KMS-11 (cell line): ENCODE measurements at regions not wholly inside any gene's neighbourhood (a gene's known extent, or its start where the extent isn't known, plus 50 kb on each side); places are given as distances from the start of the nearest gene placed in this dataset.
"Not testable (repeated sequence)": the region's sequence is repeated elsewhere in the genome, so short reads cannot be mapped to it uniquely, and the experiment has no call there.

ENCODE experiments used
- H2AFZ ChIP-seq: fragments of 200-600 bp; sonication (generic); 2 replicates; pipeline ENCODE4 v1.6.1; 2016; ENCODE audit warnings: antibody characterized with exemption, mixed run types, low read depth
- H3K27ac ChIP-seq: fragments of 200-600 bp; sonication (generic); 2 replicates; pipeline ENCODE4 v1.6.1; 2016; ENCODE audit warnings: mild to moderate bottlenecking, mixed run types
- H3K27me3 ChIP-seq: fragments of 200-600 bp; sonication (generic); 2 replicates; pipeline ENCODE4 v1.6.1; 2017; ENCODE audit warnings: mild to moderate bottlenecking, low read depth, mixed run types, moderate library complexity; ENCODE audit not compliant: insufficient read depth
- H3K36me3 ChIP-seq: fragments of 200-600 bp; sonication (generic); 2 replicates; pipeline ENCODE4 v1.6.1; 2017; ENCODE audit warnings: mild to moderate bottlenecking, mixed run types; ENCODE audit not compliant: insufficient read depth
- H3K4me1 ChIP-seq: fragments of 200-600 bp; sonication (generic); 2 replicates; pipeline ENCODE4 v1.6.1; 2016; ENCODE audit warnings: mild to moderate bottlenecking, low read depth, mixed run types; ENCODE audit not compliant: poor library complexity, severe bottlenecking
- H3K4me2 ChIP-seq: fragments of 200-600 bp; sonication (generic); 2 replicates; pipeline ENCODE4 v1.7.0; 2016; ENCODE audit warnings: mild to moderate bottlenecking, mixed run types
- H3K4me3 ChIP-seq: fragments of 200-600 bp; sonication (generic); IDR thresholded peaks from 2 replicates; pipeline ENCODE4 v1.6.1; 2017; ENCODE audit warnings: low read depth, low read length, mixed read lengths; ENCODE audit not compliant: insufficient read depth
- H3K79me2 ChIP-seq: fragments of 200-600 bp; sonication (generic); 2 replicates; pipeline ENCODE4 v1.6.1; 2016; ENCODE audit warnings: low read depth, mixed run types; ENCODE audit not compliant: insufficient read depth
- H3K9ac ChIP-seq: fragments of 200-600 bp; sonication (generic); 2 replicates; pipeline ENCODE4 v1.6.1; 2016; ENCODE audit warnings: mild to moderate bottlenecking, mixed run types
- H4K20me1 ChIP-seq: fragments of 200-600 bp; sonication (generic); 2 replicates; pipeline ENCODE4 v1.6.1; 2016; ENCODE audit warnings: mild to moderate bottlenecking, mixed run types; ENCODE audit not compliant: insufficient read depth
- CTCF ChIP-seq: fragments of 200-600 bp; sonication (generic); conservative IDR thresholded peaks from 2 replicates; pipeline ENCODE4 v1.6.1; 2017; ENCODE audit warnings: low read depth, mild to moderate bottlenecking, antibody characterized with exemption, low read length, moderate library complexity, mixed read lengths

GRCh38 chr2:114286438-114286837, 156.0 kb upstream of the DPP10 start:
- Histone ChIP-seq H3K4me2 (no peak overlapping the region), H4K20me1 (no peaks in the 10 kb centered on the region), H3K27me3 (no peaks in the 10 kb centered on the region), H3K79me2 (no peaks in the 10 kb centered on the region), H3K9ac (no peak overlapping the region), H3K27ac (no peak overlapping the region), H2AFZ (no peak overlapping the region), H3K4me1 (no peaks in the 10 kb centered on the region), H3K36me3 (no peaks in the 10 kb centered on the region), H3K4me3 (no peak overlapping the region)
- TF ChIP-seq CTCF = no peak

GRCh38 chr2:114293355-114293754, 149.1 kb upstream of the DPP10 start:
- Histone ChIP-seq H3K27me3 (no peaks in the 10 kb centered on the region), H3K79me2 (no peaks in the 10 kb centered on the region), H4K20me1 (no peaks in the 10 kb centered on the region), H3K4me1 (no peaks in the 10 kb centered on the region), H3K27ac (no peak overlapping the region), H2AFZ (no peak overlapping the region), H3K36me3 (no peaks in the 10 kb centered on the region), H3K4me3 (no peak overlapping the region), H3K4me2 (no peak overlapping the region), H3K9ac (no peak overlapping the region)
- no peak for TF ChIP-seq CTCF

- Histone ChIP-seq H2AFZ (no peak overlapping the region), H3K27me3 (no peaks in the 10 kb centered on the region), H3K9ac (no peak overlapping the region), H3K4me3 (no peak overlapping the region), H3K36me3 (no peaks in the 10 kb centered on the region), H3K4me2 (no peak overlapping the region), H3K4me1 (no peaks in the 10 kb centered on the region), H3K79me2 (no peaks in the 10 kb centered on the region), H3K27ac (no peak overlapping the region), H4K20me1 (no peaks in the 10 kb centered on the region)
- TF ChIP-seq CTCF = no peak
These were observed 147.7 kb upstream of the DPP10 start for GRCh38 chr2:114294741-114295140.

- H3K79me2 ChIP-seq, H2AFZ ChIP-seq, H3K4me2 ChIP-seq, H3K4me3 ChIP-seq, H3K4me1 ChIP-seq, H4K20me1 ChIP-seq, H3K27ac ChIP-seq, H3K36me3 ChIP-seq, H3K27me3 ChIP-seq, H3K9ac ChIP-seq: not testable (repeated sequence)
These were observed 142.1 kb upstream of the DPP10 start for GRCh38 chr2:114300351-114300750.

- Histone ChIP-seq H3K4me3 (no peak overlapping the region), H2AFZ (no peak overlapping the region), H3K4me1 (no peaks in the 10 kb centered on the region), H3K9ac (no peak overlapping the region), H3K79me2 (no peaks in the 10 kb centered on the region), H3K36me3 (no peaks in the 10 kb centered on the region), H4K20me1 (no peaks in the 10 kb centered on the region), H3K27ac (no peak overlapping the region), H3K4me2 (no peak overlapping the region), H3K27me3 (no peaks in the 10 kb centered on the region)
- TF ChIP-seq CTCF = no peak
These were observed 125.7 kb upstream of the DPP10 start for GRCh38 chr2:114316532-114317300.
